ENCODE measurements at regions not wholly inside any gene's neighbourhood (a gene's known extent, or its start where the extent isn't known, plus 50 kb on each side); places are given as distances from the start of the nearest gene placed in this dataset.

DNA sequence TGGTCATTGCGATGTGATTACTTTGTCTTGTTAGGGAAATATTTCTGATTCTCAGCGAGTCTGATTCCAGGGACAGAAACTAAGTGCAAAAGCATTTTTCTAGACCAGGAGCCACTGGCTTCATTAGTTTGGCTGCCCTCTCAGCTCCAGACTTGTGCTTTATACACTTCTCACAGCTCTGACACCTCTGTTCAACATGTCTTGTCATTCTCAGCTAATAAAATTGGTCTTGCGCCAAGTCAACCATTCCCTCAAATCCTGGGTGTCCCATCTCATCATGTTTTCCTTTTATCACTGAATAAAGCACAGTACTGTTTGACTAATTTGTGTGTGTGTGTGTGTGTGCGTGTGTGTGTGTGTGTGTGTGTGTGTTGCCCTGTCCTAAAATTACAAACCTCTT lies 215.5 kb upstream of the EPHA4 start:
- H3K4me3 ChIP-seq: no peak overlapping the region
- no peaks in the 10 kb centered on the region for H3K27me3 ChIP-seq (ENCODE audit: insufficient read depth, low read depth)
- peaks cover 11% of the 10 kb centered on the region; the same call in 1 of the 2 replicates for H3K9me3 ChIP-seq (ENCODE audit: insufficient read depth, low read depth)
- DNase-seq: no peak
- H3K36me3 ChIP-seq (ENCODE audit: low read depth): no peaks in the 10 kb centered on the region
- H4K20me1 ChIP-seq (ENCODE audit: insufficient read depth): no peaks in the 10 kb centered on the region
- POLR2A ChIA-PET (ENCODE audit: unreplicated experiment): interaction anchor here (0.6 kb wide), 1 partner anchor 118 kb away, joined by 4 read pairs; no protein-coding TSS in a partner anchor
- intact Hi-C loops (cut with micrococcal nuclease; ENCODE audit: unreplicated experiment): no loop called here
- CTCF ChIA-PET: no interaction called here
- TF ChIP-seq, protein P1, sequence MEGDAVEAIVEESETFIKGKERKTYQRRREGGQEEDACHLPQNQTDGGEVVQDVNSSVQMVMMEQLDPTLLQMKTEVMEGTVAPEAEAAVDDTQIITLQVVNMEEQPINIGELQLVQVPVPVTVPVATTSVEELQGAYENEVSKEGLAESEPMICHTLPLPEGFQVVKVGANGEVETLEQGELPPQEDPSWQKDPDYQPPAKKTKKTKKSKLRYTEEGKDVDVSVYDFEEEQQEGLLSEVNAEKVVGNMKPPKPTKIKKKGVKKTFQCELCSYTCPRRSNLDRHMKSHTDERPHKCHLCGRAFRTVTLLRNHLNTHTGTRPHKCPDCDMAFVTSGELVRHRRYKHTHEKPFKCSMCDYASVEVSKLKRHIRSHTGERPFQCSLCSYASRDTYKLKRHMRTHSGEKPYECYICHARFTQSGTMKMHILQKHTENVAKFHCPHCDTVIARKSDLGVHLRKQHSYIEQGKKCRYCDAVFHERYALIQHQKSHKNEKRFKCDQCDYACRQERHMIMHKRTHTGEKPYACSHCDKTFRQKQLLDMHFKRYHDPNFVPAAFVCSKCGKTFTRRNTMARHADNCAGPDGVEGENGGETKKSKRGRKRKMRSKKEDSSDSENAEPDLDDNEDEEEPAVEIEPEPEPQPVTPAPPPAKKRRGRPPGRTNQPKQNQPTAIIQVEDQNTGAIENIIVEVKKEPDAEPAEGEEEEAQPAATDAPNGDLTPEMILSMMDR (conservative IDR thresholded peaks at IDR 0.05): no peak
- TF ChIP-seq EZH2 (IDR thresholded peaks at IDR 0.05; ENCODE audit: low read depth): no peak
- peaks cover 12% of the 10 kb centered on the region for H3K4me1 ChIP-seq (replicated peaks; ENCODE audit: insufficient read depth)
- no peak overlapping the region for H3K27ac ChIP-seq
- no peaks in the 10 kb centered on the region for H3K9me2 ChIP-seq (ENCODE audit: insufficient read depth)
- no peak overlapping the region for H2AFZ ChIP-seq
- no TSS peak for BruUV-seq (replicated peaks)
- H3K79me2 ChIP-seq (ENCODE audit: low read depth): no peaks in the 10 kb centered on the region
- no peaks in the 10 kb centered on the region for H3F3A ChIP-seq (ENCODE audit: insufficient read depth, low read depth)
- H3K4me2 ChIP-seq: no peak overlapping the region

DNA sequence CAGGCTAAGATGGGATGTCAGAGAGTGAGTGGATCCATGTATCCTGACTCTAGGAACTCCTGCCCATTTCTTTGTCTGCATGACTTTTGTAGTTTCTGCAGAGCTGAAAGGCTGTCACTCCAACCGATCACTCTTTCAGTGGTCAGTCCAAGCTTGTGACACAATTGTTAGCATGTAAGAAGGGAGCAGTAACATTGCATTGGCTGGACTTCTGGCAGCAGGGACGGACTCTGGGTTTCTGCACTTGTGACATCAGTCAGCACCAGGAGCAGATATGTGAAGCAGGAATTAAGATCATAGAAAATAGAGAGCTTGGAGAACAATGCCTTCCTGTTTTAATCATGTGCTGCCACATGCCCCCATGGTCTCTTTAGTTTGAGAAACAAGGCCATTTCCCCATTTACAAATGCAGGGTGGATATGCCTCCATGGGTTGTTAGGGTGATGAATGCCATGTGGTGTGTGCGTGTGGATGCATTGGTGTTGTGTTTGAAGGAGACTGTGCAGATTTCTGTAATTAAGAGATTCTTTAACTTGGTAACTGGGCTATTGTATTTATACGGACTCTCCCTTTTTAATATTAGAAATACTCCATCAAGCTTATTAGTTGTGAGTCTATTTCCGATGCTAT lies 214.3 kb upstream of the EPHA4 start:
- BruUV-seq (replicated peaks): no TSS peak
- CTCF ChIA-PET: no interaction called here
- H3K79me2 ChIP-seq (ENCODE audit: low read depth): no peaks in the 10 kb centered on the region

DNA sequence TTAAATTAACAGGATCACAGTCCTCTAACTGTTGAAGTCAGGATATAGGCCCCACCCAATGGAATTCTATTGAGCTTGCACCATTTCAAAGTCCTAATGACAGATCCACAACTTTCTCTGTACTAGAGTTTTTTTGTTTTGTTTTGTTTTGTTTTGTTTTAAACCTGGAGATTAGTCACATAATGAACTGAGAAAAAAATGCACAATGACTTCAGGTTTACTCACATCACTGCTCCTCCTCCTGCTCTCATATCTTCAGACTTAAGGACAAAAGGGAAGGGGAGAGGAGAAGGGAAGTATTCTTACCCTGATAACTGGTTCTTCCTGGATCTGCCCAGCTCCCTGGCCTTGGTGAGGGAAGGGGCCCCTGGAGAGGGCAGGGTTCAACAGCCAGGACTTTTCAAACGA lies 208.2 kb upstream of the EPHA4 start:
- intact Hi-C loops (cut with micrococcal nuclease; ENCODE audit: unreplicated experiment): no loop called here
- Histone ChIP-seq H3K9me2 (ENCODE audit: insufficient read depth) (no peaks in the 10 kb centered on the region), H3K27ac (no peak overlapping the region), H3K27me3 (ENCODE audit: insufficient read depth, low read depth) (no peaks in the 10 kb centered on the region), H3K4me2 (no peak overlapping the region), H3K9me3 (ENCODE audit: insufficient read depth, low read depth) (0 out of 2 replicates have a peak, but pooled peaks cover 6% of the 10 kb centered on the region), H3K4me3 (no peak overlapping the region), H4K20me1 (ENCODE audit: insufficient read depth) (no peaks in the 10 kb centered on the region), H3K36me3 (ENCODE audit: low read depth) (no peaks in the 10 kb centered on the region), H3K4me1 (replicated peaks; ENCODE audit: insufficient read depth) (peaks cover 12% of the 10 kb centered on the region), H2AFZ (peak overlapping the region; percentile 30; the same call in 1 of the 2 replicates), H3F3A (ENCODE audit: insufficient read depth, low read depth) (no peaks in the 10 kb centered on the region), H3K79me2 (ENCODE audit: low read depth) (no peaks in the 10 kb centered on the region)
- ChIA-PET CTCF (interaction anchor here (0.7 to 1.5 kb wide), 3 partner anchors 13 to 151 kb away, joined by 3 to 7 read pairs (median 4); no protein-coding TSS in a partner anchor), POLR2A (ENCODE audit: unreplicated experiment) (interaction anchor here (0.6 to 0.7 kb wide), 2 partner anchors 179 to 624 kb away, joined by 3 to 6 read pairs; no protein-coding TSS in a partner anchor)
- DNase-seq: peak; percentile 24 to 75
- BruUV-seq (replicated peaks): no TSS peak
- TF ChIP-seq, protein P1 (conservative IDR thresholded peaks at IDR 0.05): no peak
- TF ChIP-seq EZH2 (IDR thresholded peaks at IDR 0.05; ENCODE audit: low read depth): no peak

More for the DNA sequence above, 214.3 kb upstream of the EPHA4 start:
- peaks cover under 1% of the 10 kb centered on the region; the same call in 1 of the 2 replicates for H3K4me1 ChIP-seq (replicated peaks; ENCODE audit: insufficient read depth)
- H3K27ac ChIP-seq: no peak overlapping the region
- H3K9me2 ChIP-seq (ENCODE audit: insufficient read depth): no peaks in the 10 kb centered on the region
- H3K4me2 ChIP-seq: no peak overlapping the region
- TF ChIP-seq, protein P1 (conservative IDR thresholded peaks at IDR 0.05): no peak
- no peak for TF ChIP-seq EZH2 (IDR thresholded peaks at IDR 0.05; ENCODE audit: low read depth)
- peaks cover 6% of the 10 kb centered on the region; the same call in 1 of the 2 replicates for H3K9me3 ChIP-seq (ENCODE audit: insufficient read depth, low read depth)
- no peak overlapping the region for H3K4me3 ChIP-seq
- H3F3A ChIP-seq (ENCODE audit: insufficient read depth, low read depth): no peaks in the 10 kb centered on the region
- H4K20me1 ChIP-seq (ENCODE audit: insufficient read depth): no peaks in the 10 kb centered on the region
- H3K27me3 ChIP-seq (ENCODE audit: insufficient read depth, low read depth): no peaks in the 10 kb centered on the region
- H3K36me3 ChIP-seq (ENCODE audit: low read depth): no peaks in the 10 kb centered on the region
- POLR2A ChIA-PET (ENCODE audit: unreplicated experiment): no interaction called here
- H2AFZ ChIP-seq: no peak overlapping the region
- intact Hi-C loops (cut with micrococcal nuclease; ENCODE audit: unreplicated experiment): no loop called here
- DNase-seq: no peak

Measured in PC-9 (cell line).